NCI-H510A (cell line): ENCODE measurements at regions not wholly inside any gene's neighbourhood (a gene's known extent, or its start where the extent isn't known, plus 50 kb on each side); places are given as distances from the start of the nearest gene placed in this dataset.

Experiments used
- DNase-seq: peaks from one replicate; lab custom pipeline; 2025; lab: John Stamatoyannopoulos, UW

GRCh38 chr18:38427736-38428135 lies 862.1 kb upstream of the CELF4 start:
- no peak for DNase-seq

DNA sequence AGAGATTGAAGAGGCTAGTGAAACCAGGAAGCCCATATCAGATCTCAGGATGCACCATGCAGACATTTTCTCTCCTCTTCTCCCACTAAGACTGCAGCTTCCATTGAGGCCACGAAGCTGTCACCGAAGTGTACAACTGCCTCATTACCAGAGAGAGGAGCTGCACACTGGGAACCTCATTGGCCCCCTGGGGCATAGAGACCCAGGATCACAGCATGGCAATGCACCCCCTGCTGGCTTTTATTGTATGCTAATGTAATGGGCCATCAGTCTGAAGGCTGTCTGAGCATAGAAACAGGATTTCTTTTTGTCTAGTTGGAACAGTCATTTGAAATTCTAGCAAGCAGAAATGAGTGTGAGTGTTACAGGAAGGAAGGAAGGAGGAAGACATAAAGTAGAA lies 861.6 kb upstream of the CELF4 start:
- peak; percentile 54 for DNase-seq

DNA sequence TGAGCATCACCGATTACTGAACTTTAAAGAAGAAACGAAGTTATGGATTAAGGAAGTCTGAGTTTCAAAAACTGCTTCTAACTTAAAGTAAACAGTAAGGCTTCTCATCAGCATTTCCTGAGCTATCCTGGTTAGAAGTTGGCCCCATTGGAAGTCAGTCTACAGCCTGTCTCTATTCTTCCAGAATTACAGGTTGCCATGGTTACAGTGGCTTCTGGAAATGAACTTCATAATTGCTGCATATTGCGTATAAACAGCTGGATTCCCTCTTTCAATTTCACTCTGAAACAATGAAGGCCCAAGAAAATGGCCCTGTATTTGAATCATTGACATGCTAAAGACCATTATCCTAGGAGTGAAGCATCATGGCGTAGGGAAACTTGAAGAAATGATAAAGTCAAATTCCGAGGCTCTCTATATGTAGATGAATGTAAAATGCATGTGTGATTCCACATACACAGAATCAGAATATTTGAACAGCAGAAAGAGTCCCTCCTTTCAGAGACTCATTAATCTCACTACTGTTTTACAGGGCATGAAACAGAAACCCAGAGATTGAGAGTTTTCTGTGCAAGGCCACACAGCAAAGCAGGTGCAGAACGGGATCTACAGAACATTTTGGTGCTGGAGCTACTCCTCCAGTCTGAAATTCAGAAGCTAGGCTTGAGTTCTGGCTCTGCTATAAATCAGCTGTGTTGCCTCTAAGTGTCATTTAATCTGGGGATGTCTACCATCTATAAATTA lies 856.4 kb upstream of the CELF4 start:
- no peak for DNase-seq

DNA sequence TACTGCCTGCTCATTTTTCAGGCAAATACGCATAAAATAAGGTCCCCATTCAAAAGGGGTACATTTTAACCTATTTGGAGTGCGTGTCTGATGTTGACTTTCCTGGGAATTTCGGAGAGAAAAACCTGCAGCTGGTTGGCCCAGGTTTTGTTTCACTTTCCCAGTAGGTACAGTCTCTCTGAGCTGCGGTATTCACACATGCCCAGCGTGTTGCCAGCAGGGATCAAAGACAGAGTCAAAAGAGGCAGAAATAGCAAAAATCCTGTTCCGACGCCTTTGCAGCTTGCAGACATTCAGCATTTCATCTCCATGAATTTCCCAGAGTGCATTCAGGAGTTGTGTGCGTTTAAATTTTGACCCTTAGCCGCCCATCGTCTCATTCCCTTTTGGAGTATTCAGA lies 855.4 kb upstream of the CELF4 start:
- no peak for DNase-seq

- no peak for DNase-seq
These were observed 855.0 kb upstream of the CELF4 start for GRCh38 chr18:38420611-38421010.

GRCh38 chr18:38415811-38416210 lies 850.2 kb upstream of the CELF4 start:
- DNase-seq, result no peak

GRCh38 chr18:38413193-38413592 lies 847.6 kb upstream of the CELF4 start:
- DNase-seq, result peak; percentile 10

- no peak for DNase-seq
These were observed 841.0 kb upstream of the CELF4 start for GRCh38 chr18:38406607-38407006.

- no peak for DNase-seq
These were observed 836.9 kb upstream of the CELF4 start for GRCh38 chr18:38402509-38402908.

DNA sequence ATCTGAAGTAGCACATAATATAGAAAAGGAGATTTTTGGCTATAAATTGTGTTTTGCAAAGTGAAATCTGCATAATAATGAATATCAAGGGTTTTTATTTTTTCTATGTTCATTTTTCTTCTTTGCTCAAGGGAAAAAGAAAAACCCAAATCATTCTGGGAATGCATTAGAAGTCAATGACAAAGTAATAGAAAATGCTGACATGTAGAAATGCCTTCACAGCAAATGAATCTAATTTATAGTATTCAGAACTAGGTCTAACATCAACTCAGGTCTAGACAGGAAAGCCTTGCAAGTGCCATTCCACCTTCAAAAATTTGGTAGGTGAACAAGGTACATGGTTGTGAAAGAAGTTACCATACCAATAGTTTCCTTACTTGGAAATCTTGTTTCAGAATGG lies 831.5 kb upstream of the CELF4 start:
- no peak for DNase-seq

DNA sequence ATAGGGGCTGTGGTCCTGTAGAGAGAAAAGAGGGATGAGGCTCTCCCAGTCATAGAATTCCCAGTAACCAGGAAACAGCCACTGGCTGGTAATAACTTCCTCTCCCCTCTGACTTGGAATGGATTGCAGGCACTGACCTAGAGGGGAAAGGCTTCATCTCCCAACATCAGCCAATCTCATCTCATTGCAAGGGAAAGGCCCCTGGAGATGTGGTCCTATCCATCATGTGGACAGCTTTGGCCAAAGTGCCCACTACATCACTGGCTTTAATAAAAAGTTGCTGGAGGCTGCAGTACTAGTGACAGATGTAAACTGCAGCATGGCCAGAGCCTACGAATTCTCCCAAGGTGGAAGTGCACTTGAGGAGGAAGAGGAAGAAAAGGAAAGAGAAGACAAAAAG lies 820.5 kb upstream of the CELF4 start:
- DNase-seq, result no peak

DNA sequence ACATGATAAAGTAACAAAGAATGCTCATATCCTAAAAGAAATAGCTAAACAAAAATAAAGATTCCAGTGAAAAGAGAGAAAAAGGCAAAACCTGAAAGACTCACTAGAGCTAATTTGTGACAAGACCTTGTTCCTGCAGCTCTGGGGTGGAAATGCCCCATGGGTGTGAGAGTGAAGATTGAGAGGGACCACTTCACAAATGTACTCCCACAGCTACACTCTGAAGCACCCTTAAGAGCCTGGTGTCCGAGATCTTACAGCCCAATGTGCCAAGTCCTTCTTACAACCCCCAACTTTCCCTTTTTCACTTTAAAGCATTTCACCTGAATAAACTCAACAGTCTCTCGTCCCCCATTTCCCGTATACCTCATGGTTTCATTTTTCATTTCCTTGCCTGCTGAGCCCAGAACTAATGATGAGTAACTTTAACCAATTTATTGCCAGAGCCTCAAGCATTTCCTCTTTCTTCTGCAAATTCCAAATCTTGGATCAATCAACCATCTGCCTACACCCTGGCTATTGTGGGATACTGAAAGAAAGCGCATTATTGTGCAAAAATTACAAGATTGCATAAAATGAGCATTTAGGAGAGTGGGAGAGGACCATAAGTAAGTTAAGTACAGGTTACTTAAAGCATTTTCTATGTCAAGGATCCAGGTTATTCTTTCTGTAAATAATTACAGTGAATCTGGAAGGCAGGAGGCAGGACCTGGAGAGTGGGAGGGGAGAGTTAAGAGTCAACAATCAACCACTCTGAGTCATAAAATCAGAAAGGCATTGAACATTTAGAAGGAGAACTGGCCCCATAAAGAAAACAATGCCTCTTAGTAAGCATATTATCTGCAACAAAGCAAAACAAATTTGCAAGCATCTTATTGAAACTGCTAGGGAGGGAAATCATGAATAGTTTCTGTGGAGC lies 804.4 kb upstream of the CELF4 start:
- no peak for DNase-seq

- no peak for DNase-seq
These were observed 803.3 kb upstream of the CELF4 start for GRCh38 chr18:38368886-38369285.

DNA sequence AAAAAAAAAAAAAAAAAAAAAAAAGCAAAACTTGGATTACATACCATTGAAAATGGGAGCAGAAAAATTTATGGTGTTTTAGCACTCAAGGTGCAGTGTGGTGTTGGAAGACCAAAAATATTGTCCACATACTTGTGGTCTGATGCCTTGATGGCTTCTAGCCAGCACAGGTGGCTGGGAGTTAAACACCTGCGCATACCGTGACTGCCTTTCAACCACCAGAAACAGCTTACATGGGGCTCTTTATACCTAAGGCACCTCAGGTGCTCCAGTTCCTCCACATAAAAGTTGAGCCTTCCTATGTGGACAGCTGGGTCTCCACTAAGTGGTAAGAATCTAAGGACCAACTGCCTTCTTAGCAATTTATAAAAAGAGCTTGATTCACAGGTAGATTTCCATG lies 802.6 kb upstream of the CELF4 start:
- DNase-seq, result no peak

DNA sequence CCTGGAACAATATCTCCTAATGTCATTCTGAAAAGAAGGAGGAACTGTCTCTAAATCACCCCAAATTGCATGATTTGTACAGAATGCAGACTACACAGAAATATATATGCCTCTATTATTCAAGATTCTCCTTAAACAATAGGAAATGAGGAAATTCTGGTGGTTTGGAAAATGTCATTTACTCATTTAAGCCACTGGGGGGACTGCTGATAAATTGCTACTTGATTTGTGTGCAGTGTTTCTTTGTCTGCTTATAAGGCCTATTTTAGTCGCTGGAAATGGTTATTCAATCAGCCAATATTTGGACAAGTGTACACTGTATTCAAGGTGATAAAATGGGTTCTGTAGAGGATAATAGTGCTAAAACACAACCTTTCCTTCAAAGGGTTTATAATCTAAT lies 801.9 kb upstream of the CELF4 start:
- DNase-seq, result no peak

DNA sequence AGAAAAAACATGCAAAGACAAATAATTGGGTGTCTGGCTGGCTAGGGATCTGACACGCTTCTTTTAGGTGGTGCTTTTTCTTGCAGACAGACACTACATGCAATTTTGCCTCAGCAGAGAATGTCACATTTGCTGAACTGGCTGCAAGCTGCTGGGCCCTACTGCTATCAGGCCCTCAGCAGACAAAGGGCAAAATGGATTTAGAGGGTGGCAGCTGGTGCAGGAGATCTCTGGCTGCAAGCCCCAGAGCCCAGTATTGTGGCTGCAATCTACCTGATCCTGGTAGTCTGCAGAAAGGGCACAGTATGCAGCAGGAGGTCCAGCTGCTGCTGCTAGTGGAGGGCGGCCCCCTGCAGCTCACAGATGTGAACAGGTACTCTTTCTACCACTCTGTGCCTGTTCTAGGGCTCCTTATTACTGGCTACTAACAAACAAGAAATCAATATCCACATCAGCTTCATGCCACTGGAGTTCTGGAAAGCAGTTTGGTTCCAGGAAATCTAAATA lies 796.7 kb upstream of the CELF4 start:
- DNase-seq, result peak; percentile 36

- no peak for DNase-seq
These were observed 793.4 kb upstream of the CELF4 start for GRCh38 chr18:38358805-38359657.

DNA sequence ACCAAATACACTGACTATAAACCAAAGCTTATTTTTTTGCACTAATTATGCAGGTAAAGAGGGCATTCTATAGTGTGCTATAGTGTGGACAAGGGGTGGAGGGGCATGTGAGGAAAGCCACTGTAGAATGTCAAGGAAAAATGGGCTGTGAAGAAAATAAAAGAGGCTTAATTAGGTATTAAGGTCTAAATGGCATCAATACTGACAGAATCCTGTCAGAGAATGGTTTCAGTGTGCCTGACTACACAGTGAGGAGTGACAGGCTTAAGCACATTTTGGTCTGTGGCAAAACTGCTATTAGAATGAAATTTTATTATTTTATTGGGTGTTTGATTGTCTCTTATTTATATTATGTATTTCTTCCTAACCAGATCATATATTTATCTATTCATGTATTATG lies 787.6 kb upstream of the CELF4 start:
- DNase-seq, result no peak

DNA sequence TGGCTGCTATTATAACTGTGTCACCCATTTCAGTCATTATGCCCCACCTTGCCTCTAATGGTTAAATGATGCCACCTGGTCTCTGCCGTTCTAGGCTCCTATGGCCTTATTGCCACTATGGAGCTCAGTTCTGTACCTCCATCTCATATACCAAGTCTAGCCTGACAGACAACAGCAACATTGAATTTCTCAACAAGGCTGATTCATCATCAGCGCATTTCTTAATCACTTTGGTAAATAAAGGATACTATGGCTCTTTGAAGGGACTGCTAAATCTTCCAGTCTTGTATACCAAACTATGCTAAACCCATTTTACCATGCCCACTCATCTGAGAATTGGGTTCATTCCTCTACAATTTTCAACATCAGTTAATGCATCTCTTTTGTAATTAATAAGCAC lies 784.5 kb upstream of the CELF4 start:
- no peak for DNase-seq

- DNase-seq, result no peak
These were observed 765.0 kb upstream of the CELF4 start for GRCh38 chr18:38330573-38330972.

- DNase-seq, result no peak
These were observed 763.5 kb upstream of the CELF4 start for GRCh38 chr18:38329145-38329544.

DNA sequence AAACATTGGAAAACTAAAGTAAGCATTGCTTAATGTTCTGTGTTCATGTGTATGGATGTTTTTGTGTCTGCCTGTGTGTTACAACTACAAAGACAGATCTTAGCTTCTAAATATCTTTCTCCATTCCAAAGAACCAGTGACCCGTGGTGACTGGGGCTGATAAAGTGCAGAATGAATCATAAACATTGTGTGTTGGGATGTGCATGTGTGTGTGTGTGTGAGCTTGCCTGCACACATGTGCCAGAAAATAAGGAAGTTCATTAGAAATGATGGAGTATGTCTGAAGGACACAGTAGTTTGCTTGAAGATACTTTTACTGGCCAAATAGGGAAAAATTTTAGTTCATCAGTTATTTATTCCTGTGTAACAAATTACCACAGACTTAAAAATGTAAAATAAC lies 756.6 kb upstream of the CELF4 start:
- DNase-seq, result no peak
